ENCODE measurements at regions not wholly inside any gene's neighbourhood (a gene's known extent, or its start where the extent isn't known, plus 50 kb on each side); places are given as distances from the start of the nearest gene placed in this dataset.

GRCh38 chr10:9786101-9786500 lies 1231.6 kb upstream of the CELF2 start:
- ATAC-seq (no peak), DNase-seq (no peak)
- Mint-ChIP-seq H3K4me1 (no peaks in the 10 kb centered on the region), H3K27me3 (ENCODE audit: low read depth in 2 of 2) (no peaks in the 10 kb centered on the region), H3K9me3 (peaks cover 0 to 7% of the 10 kb centered on the region in 2 donors), H3K36me3 (no peaks in the 10 kb centered on the region), H3K4me3 (no peak overlapping the region), H3K27ac (no peak overlapping the region)
- no peaks in the 10 kb centered on the region for H3K36me3 ChIP-seq (ENCODE audit: control insufficient read depth, insufficient read depth, low read length)
- 56% methylated on average over 1 of the region's 1 CpG for WGBS (ENCODE audit: insufficient coverage)
- H3K27ac ChIP-seq (ENCODE audit: low read length): no peak overlapping the region
- TF ChIP-seq CTCF (IDR thresholded peaks at IDR 0.05): no peak
- no peaks in the 10 kb centered on the region for H3K4me1 ChIP-seq (ENCODE audit: control insufficient read depth, insufficient read depth, low read length)
- peaks cover 7% of the 10 kb centered on the region for H3K9me3 ChIP-seq (ENCODE audit: control insufficient read depth, insufficient read depth, low read length)
- H3K4me3 ChIP-seq (ENCODE audit: low read length): no peak overlapping the region
- intact Hi-C loops (cut with micrococcal nuclease): no loop called here
- no peaks in the 10 kb centered on the region for H3K27me3 ChIP-seq (ENCODE audit: control insufficient read depth, insufficient read depth, low read length)

- ATAC-seq (no peak), DNase-seq (no peak)
- peaks cover 7% of the 10 kb centered on the region for H3K9me3 ChIP-seq (ENCODE audit: control insufficient read depth, insufficient read depth, low read length)
- no peaks in the 10 kb centered on the region for H3K27me3 Mint-ChIP-seq (ENCODE audit: low read depth in 2 of 2)
- H3K4me3 ChIP-seq (ENCODE audit: low read length): no peak overlapping the region
- no peak for TF ChIP-seq CTCF (IDR thresholded peaks at IDR 0.05)
- H3K4me3 Mint-ChIP-seq: no peak overlapping the region
- H3K36me3 ChIP-seq (ENCODE audit: control insufficient read depth, insufficient read depth, low read length): no peaks in the 10 kb centered on the region
- WGBS (ENCODE audit: insufficient coverage): 68% methylated on average over 1 of the region's 3 CpGs
- no peak overlapping the region for H3K27ac Mint-ChIP-seq
- H3K9me3 Mint-ChIP-seq: peaks cover 0 to 7% of the 10 kb centered on the region in 2 donors
- intact Hi-C loops (cut with micrococcal nuclease): no loop called here
- H3K27ac ChIP-seq (ENCODE audit: low read length): no peak overlapping the region
- H3K4me1 ChIP-seq (ENCODE audit: control insufficient read depth, insufficient read depth, low read length): no peaks in the 10 kb centered on the region
- H3K4me1 Mint-ChIP-seq: no peaks in the 10 kb centered on the region
- no peaks in the 10 kb centered on the region for H3K27me3 ChIP-seq (ENCODE audit: control insufficient read depth, insufficient read depth, low read length)
- no peaks in the 10 kb centered on the region for H3K36me3 Mint-ChIP-seq
Measured at GRCh38 chr10:9786576-9786975, 1231.1 kb upstream of the CELF2 start.

- Mint-ChIP-seq H3K4me3 (no peak overlapping the region), H3K36me3 (no peaks in the 10 kb centered on the region), H3K4me1 (no peaks in the 10 kb centered on the region), H3K27ac (no peak overlapping the region), H3K27me3 (ENCODE audit: low read depth in 2 of 2) (no peaks in the 10 kb centered on the region), H3K9me3 (peaks cover 0 to 3% of the 10 kb centered on the region in 2 donors)
- intact Hi-C loops (cut with micrococcal nuclease): no loop called here
- DNase-seq: no peak
- Histone ChIP-seq H3K4me3 (ENCODE audit: low read length) (no peak overlapping the region), H3K4me1 (ENCODE audit: control insufficient read depth, insufficient read depth, low read length) (no peaks in the 10 kb centered on the region), H3K27ac (ENCODE audit: low read length) (no peak overlapping the region), H3K9me3 (ENCODE audit: control insufficient read depth, insufficient read depth, low read length) (peaks cover 4% of the 10 kb centered on the region), H3K27me3 (ENCODE audit: control insufficient read depth, insufficient read depth, low read length) (no peaks in the 10 kb centered on the region), H3K36me3 (ENCODE audit: control insufficient read depth, insufficient read depth, low read length) (no peaks in the 10 kb centered on the region)
- 79% methylated on average over 4 of the region's 5 CpGs for WGBS (ENCODE audit: insufficient coverage)
- TF ChIP-seq CTCF (IDR thresholded peaks at IDR 0.05): no peak
- no peak for ATAC-seq
Measured at GRCh38 chr10:9789996-9790395, 1227.7 kb upstream of the CELF2 start.

- Histone ChIP-seq H3K4me3 (ENCODE audit: low read length) (no peak overlapping the region), H3K36me3 (ENCODE audit: control insufficient read depth, insufficient read depth, low read length) (no peaks in the 10 kb centered on the region), H3K4me1 (ENCODE audit: control insufficient read depth, insufficient read depth, low read length) (no peaks in the 10 kb centered on the region), H3K27ac (ENCODE audit: low read length) (no peak overlapping the region), H3K9me3 (ENCODE audit: control insufficient read depth, insufficient read depth, low read length) (no peaks in the 10 kb centered on the region), H3K27me3 (ENCODE audit: control insufficient read depth, insufficient read depth, low read length) (no peaks in the 10 kb centered on the region)
- ATAC-seq (no peak), DNase-seq (no peak)
- intact Hi-C loops (cut with micrococcal nuclease): no loop called here
- 83% methylated on average over 2 of the region's 3 CpGs for WGBS (ENCODE audit: insufficient coverage)
- no peaks in the 10 kb centered on the region for H3K4me1 Mint-ChIP-seq
- no peaks in the 10 kb centered on the region for H3K36me3 Mint-ChIP-seq
- no peak overlapping the region for H3K4me3 Mint-ChIP-seq
- no peaks in the 10 kb centered on the region for H3K27me3 Mint-ChIP-seq (ENCODE audit: low read depth in 2 of 2)
- no peak for TF ChIP-seq CTCF (IDR thresholded peaks at IDR 0.05)
- no peak overlapping the region for H3K27ac Mint-ChIP-seq
- peaks cover 0 to 3% of the 10 kb centered on the region in 2 donors for H3K9me3 Mint-ChIP-seq
Measured at GRCh38 chr10:9792181-9792580, 1225.5 kb upstream of the CELF2 start.
